ENCODE measurements at regions not wholly inside any gene's neighbourhood (a gene's known extent, or its start where the extent isn't known, plus 50 kb on each side); places are given as distances from the start of the nearest gene placed in this dataset.
A peak's percentile ranks its signal among the peaks of the same experiment; 100 is the strongest.

DNA sequence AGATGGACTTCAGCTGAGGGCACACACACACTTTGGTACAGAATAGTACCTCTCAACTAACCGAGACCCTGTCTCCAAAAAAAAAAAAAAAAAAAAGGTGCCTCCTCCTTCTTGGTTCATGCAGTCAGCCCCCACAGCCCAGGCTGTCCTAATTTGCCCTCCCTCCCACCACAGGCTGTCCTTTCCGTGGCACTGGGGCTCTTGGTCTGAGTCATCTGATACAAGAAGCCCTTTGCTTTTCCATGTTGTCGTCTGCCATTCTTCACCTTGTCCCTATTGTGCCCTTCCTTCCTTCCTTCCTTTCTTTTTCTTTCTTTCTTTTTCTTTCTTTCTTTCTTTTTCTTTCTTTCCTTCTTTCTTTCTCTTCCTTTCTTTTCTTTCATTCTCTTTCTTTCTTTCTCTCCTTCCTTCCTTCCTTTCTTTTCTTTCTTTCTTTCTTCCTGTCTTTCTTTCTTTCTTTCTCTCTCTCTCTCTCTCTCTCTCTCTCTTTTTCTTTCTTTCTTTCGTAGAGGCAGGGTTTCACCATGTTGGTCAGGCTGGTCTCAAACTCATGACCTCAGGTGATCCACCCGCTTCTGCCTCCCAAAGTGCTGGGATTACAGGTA, 96.0 kb upstream of the IKZF1 start:
- no peak for DNase-seq

DNA sequence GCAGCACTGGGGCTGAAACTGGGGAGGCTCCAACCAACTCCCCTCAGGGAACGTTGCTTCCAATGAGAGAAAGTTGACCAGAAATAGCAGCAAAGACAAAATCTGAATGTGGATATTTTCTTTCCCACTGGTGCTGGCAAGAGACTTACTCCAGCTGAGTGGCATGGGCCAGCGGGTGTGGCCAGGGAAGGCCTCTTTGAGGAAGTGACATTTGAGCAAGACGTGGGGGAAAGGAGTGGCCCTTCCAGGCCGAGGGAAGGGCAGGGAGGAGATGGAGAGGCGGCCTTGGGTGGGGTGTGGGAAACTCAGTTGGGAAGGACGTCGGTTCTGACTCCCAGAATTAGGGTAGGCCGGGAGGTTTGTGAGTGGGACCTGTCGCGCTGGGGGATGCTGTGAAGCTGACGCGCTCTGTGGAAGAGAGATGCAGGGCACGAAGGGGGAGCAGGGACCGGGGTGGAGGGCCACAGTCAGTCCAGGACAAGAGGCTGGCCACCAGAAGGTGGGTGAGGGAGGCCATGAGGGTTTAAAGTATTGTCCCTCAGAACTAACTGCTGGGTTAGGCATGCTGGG, 96.7 kb upstream of the IKZF1 start:
- no peak for DNase-seq

DNA sequence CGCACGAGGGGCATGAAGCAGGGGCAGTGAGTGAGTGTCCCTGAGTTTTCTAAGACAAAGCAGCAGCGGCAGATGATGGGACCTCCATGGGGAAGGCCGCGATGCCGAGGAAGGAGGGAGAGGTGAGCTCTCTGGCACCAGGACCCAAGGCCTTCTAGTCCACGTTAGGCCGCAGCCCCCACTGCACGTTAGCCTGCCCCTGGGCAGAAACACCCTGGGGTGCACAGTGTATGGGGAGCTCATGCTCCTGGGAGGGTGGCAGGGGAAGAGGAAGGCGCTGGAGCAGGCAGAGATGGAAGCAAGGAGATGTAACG, 97.3 kb upstream of the IKZF1 start:
- no peak for DNase-seq

GRCh38 chr7:50206453-50207250, 97.9 kb upstream of the IKZF1 start:
- peak; percentile 76 to 77 for DNase-seq

- DNase-seq: no peak
Observed at GRCh38 chr7:50205011-50205410, 99.5 kb upstream of the IKZF1 start.

DNA sequence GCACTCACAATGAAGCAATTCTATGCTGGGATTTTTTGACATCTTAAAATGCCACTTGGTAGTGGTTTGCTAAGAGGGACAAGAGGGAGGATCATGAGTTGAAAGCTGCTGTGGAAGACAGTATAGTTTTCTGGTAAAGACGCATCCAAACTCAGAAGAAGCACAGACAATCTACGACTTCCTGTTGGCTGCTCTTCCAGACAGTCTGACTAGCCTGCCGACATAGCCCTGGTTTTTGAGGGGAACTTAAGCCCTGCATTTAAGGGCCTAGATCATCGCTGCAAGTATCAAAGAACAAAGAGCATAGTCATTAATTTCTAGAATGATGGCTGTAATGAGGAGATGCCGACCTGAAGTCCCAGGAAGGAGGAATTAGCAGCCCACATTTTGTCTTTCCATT, 99.9 kb upstream of the IKZF1 start:
- DNase-seq: no peak

GRCh38 chr7:50203521-50203920, 101.0 kb upstream of the IKZF1 start:
- DNase-seq: no peak

- DNase-seq: no peak
Observed at GRCh38 chr7:50202052-50202555, 102.4 kb upstream of the IKZF1 start.

DNA sequence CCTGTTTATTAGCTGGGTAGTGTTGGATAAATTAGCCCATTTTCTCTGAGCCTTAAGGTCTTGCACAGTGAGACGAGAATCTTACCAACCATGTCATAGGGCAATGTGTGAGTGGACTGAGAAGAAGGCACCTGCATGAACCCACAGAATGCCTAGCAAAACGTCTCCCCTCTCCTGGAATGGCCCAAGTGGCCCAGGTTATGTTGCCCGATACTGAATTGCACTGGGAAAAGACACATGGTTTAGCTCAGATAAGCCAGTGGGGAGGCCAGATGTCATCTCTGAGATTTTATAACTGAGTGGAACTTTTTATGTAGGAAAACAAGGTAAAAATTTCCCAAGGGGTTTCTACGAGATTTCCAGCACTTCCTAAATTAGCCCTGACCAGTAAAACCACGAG, 104.7 kb upstream of the IKZF1 start:
- no peak for DNase-seq

DNA sequence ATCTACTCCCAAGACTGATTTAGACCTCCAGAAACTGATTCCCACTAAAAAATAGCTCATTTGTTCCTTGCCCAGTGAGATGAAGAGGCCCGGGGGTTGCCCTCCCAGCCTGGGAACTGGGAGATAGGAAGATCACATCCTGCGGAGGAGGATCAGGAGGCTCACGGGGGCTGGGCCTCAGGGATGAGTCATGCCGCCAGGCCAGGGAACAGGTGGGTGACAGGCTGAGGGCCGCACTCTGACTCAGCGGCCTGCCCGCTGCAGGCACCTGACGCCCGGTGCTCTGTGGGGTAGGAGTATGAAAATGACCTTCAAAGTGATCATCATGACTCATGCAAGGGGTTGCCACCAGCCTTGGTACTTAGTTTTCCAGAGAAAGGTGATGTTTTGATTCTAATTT, 104.5 kb upstream of the ZPBP start:
- peak; percentile 52 to 58 for DNase-seq

DNA sequence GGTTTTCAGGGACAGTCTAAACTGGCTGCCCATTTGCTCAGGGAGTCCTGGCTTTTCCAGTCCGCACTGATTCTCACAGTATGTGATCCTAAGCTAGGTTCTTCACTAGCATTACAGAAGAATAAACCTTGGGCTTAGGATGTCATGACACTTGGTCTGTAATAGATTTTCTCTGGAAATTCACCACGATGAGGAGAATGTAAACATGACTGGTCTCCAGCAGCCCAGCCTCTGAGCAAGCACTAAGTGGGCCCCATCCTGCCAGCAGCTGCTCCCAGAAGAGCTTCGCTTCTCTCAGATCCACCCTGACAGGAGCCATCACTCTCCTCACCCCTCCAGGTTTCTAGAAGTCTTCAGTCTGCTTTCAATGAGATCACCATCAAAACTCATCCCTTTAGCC, 103.7 kb upstream of the ZPBP start:
- DNase-seq: no peak

DNA sequence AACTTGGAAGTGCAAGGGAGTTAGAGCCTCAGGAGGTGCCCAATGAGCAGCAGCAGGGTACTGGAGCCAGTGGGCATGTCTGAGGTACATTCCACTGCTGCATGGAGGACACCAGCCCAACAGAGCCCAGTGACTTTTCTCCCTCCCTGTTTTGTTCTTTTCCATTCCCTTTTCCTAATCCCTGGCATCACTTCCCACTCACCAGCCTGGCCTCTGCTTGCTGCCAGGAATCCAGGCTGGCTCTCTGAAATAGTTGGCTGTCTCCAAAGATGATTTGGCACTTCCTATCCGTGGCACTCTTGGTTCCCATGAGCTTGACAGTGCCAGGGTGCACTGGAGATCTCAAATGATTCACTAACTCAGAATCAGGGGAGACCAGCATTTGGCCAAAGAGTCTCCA, 97.7 kb upstream of the ZPBP start:
- DNase-seq: no peak

GRCh38 chr7:50189371-50189770, 96.3 kb upstream of the ZPBP start:
- no peak for DNase-seq

DNA sequence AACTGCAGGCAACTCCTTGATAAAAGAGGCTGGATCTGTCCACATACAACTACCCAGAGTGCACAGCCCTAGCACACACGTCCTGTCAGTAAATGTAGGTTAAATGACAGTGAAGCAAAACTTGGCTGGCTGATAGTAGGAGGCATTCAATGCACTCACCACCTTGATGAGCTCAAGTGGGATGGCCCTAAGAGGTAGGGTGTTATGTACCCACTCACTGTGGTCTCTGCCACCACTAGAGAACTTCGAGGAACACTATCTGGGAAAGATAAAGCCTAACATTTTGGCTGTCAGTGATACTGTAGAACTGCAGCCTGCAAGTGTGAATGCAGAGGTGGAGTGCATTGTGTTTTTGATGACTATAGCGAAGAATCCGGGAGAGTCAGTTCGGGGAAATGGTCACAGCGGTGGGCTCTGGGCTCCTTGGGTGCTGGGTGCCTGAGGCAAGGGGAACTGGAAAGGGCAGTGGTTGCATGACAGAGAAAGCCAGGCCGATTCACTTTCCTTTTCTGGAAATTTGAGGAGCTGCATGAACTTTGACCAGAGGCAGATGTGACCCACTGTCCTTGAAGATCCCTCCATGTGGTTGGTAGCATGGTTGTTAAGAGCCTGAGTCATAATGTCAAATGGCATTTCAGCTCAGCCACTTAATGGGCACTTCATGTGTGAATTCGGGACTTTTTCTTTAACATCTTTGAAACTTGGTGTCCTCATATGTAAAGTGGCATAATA, 93.1 kb upstream of the ZPBP start:
- DNase-seq: no peak

DNA sequence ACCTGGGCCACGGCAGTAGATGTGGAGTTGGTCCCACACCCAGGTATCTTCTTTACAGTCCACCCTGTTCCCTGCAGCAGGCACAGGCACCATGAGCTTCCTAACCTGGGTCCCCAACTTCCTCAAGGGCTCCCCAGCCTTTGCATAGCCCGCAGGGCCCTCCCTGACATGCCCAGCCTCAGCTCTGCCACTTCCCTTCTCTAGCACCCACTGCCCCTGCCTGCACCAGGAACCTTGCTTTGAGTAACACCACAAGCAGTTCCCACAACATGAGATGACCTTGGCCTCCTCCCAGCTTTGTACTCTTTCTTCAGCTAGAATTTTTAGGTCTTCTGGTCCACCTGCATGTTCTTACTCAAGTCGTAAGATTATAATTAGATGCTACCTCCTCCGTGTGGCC, 92.2 kb upstream of the ZPBP start:
- no peak for DNase-seq

DNA sequence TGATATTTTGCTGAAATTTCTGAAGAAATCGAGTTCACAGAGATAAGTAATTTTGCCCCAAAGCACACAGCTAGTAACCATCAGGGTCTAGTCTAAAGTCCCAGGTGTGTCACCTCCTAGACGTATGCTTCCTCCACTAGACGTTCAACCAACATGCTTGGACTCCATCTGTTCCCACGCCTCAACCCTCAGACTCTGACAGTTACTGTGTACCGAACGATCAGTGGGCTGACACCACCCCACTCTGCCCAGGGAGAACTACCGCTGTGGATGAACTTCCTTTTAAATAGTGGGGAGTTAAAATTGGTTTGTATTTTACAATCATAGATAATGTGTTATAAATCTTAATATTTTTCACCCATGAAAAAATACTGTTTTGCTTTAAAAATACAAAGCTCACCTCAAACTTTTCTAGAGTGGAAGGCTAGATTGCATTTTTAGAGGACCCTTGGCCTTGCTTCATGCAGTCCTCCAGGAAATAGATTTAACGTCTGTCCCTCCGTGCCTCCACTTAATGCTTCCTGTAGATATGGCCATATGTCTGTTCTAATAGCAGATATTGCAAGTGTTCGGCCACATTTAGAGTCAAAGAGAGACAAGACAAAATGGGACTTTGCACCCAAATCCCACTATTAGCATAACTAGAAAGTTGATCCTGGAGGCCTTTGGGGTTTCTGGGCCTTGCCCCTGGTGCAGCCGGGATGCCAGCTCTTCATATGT, 91.4 kb upstream of the ZPBP start:
- no peak for DNase-seq

DNA sequence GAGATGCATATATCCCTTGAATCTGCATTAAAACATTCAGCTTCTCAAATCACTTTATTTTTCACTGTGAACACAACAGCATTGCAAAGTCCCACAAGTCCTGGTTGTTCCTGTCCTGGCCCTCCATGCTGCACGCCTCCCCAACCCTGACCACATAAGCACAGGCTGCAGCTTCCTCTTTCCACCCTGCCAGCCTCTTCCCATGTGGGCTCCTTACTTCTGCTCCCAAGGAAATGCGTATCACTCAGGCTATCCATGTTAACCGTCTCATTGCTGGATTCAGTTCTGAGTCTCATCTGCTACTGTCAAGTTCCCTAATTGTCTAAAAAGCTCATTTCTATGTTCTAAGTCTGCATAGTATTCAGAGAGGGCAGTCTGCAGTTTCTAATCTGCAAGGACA, 89.7 kb upstream of the ZPBP start:
- no peak for DNase-seq

DNA sequence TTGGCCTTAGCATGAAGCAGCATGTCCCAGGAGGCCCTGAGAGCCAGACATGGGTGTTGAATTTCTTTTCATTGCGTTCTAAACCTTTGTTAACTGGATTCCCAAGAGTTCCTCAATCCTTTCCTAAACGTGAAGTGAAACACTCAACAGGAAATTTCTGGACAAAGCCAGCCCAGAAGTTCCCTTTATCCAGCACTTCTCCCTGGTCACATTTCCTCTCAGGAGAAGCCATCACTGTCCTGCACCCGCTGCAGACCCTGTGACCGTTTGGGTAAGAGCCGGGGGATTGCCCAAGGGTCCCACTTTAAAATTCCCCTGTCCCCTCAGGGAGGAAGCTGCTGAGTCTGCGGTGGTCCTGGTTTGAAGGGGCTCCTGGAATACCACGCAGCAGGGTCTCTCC, 88.0 kb upstream of the ZPBP start:
- DNase-seq: no peak

- DNase-seq: no peak
Observed at GRCh38 chr7:50178166-50178565, 85.1 kb upstream of the ZPBP start.

- DNase-seq: no peak
Observed at GRCh38 chr7:50174948-50175347, 81.9 kb upstream of the ZPBP start.

- no peak for DNase-seq
Observed at GRCh38 chr7:50166997-50167965, 74.2 kb upstream of the ZPBP start.
